ENCODE measurements at regions not wholly inside any gene's neighbourhood (a gene's known extent, or its start where the extent isn't known, plus 50 kb on each side); places are given as distances from the start of the nearest gene placed in this dataset.
"Not testable (repeated sequence)": the region's sequence is repeated elsewhere in the genome, so short reads cannot be mapped to it uniquely, and the experiment has no call there.

- Mint-ChIP-seq H3K4me1 (no peaks in the 10 kb centered on the region), H3K27me3 (no peaks in the 10 kb centered on the region), H3K27ac (no peak overlapping the region), H3K4me3 (no peak overlapping the region), H3K36me3 (no peaks in the 10 kb centered on the region), H3K9me3 (peaks cover 0 to 3% (median 0%) of the 10 kb centered on the region in 7 donors)
- ATAC-seq (ENCODE audit: low read depth in 2 of 2), result no peak
- DNase-seq, result no peak
Measured at GRCh38 chr21:38622827-38623209, 124.5 kb upstream of the ERG start.

DNA sequence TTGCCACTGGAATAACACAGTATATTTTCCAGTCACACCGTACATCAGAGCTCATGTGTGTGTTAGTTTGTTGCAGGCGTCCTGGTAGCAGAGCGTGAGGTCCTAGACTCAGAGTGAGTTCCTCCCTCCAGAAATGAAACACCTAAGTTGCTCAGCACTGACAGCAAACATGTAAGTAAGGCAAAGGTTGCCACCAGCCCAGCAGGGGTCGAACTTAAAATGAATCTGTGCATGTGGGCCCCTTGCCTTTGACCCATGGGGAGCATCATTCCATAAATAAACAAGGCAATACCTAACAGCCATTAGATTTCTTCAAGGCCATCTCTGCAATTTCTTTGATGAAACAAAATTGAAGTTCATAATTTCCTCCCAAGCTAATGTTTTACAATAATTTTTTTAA lies 125.3 kb upstream of the ERG start:
- ATAC-seq (ENCODE audit: low read depth in 2 of 2) (no peak), DNase-seq (no peak)
- no peaks in the 10 kb centered on the region for H3K4me1 Mint-ChIP-seq
- no peak overlapping the region for H3K27ac Mint-ChIP-seq
- no peaks in the 10 kb centered on the region for H3K36me3 Mint-ChIP-seq
- no peak overlapping the region for H3K4me3 Mint-ChIP-seq
- H3K27me3 Mint-ChIP-seq, result no peaks in the 10 kb centered on the region
- peaks cover 0 to 3% (median 0%) of the 10 kb centered on the region in 7 donors for H3K9me3 Mint-ChIP-seq

- Mint-ChIP-seq H3K27ac (no peak overlapping the region), H3K4me3 (no peak overlapping the region), H3K36me3 (no peaks in the 10 kb centered on the region), H3K4me1 (no peaks in the 10 kb centered on the region), H3K27me3 (no peaks in the 10 kb centered on the region), H3K9me3 (peaks cover 2 to 13% (median 6%) of the 10 kb centered on the region in 7 donors)
- no peak for DNase-seq
- ATAC-seq (ENCODE audit: low read depth in 2 of 2), result no peak
Measured at GRCh38 chr21:38625000-38625399, 126.7 kb upstream of the ERG start.

GRCh38 chr21:38626306-38626705 lies 128.0 kb upstream of the ERG start:
- H3K4me3 Mint-ChIP-seq, result no peak overlapping the region
- H3K9me3 Mint-ChIP-seq, result peaks cover 3 to 23% (median 9%) of the 10 kb centered on the region in 7 donors
- H3K27me3 Mint-ChIP-seq, result no peaks in the 10 kb centered on the region
- H3K27ac Mint-ChIP-seq, result no peak overlapping the region
- no peaks in the 10 kb centered on the region for H3K36me3 Mint-ChIP-seq
- no peaks in the 10 kb centered on the region for H3K4me1 Mint-ChIP-seq
- no peak for ATAC-seq (ENCODE audit: low read depth in 2 of 2)
- no peak for DNase-seq

DNA sequence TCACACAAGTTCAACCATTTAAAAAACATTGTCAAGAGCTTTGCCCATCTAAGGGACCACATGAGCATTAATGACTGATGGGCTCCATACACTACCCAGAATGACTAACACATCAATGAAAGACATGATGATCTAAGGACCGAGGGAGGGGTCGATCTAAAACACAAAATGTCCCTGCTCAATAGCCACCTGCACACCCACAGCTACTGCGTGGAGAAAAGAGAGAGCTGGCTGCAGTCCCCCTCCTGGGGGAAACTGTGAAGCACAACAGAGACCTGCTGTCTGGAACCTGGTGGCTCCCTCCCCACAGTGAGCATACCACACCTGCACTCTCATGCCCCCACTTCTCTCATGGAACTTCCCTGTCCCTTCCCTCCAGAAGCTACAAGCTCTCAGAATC lies 130.1 kb upstream of the ERG start:
- H3K27ac Mint-ChIP-seq, result no peak overlapping the region
- ATAC-seq (ENCODE audit: low read depth in 2 of 2) (no peak), DNase-seq (no peak)
- H3K36me3 Mint-ChIP-seq, result peaks cover 0 to 8% of the 10 kb centered on the region in 2 donors
- peaks cover 3 to 38% (median 9%) of the 10 kb centered on the region in 7 donors for H3K9me3 Mint-ChIP-seq
- H3K27me3 Mint-ChIP-seq, result no peaks in the 10 kb centered on the region
- H3K4me3 Mint-ChIP-seq, result peak overlapping the region in 2 of 8 donors; percentile 6 to 17
- no peaks in the 10 kb centered on the region for H3K4me1 Mint-ChIP-seq

- H3K4me1 Mint-ChIP-seq, result no peaks in the 10 kb centered on the region
- H3K36me3 Mint-ChIP-seq, result peaks cover 0 to 8% of the 10 kb centered on the region in 2 donors
- no peak for ATAC-seq (ENCODE audit: low read depth in 2 of 2)
- H3K27me3 Mint-ChIP-seq, result no peaks in the 10 kb centered on the region
- no peak overlapping the region for H3K4me3 Mint-ChIP-seq
- DNase-seq, result no peak
- peaks cover 10 to 52% (median 14%) of the 10 kb centered on the region in 7 donors for H3K9me3 Mint-ChIP-seq
- no peak overlapping the region for H3K27ac Mint-ChIP-seq
Measured at GRCh38 chr21:38631206-38631605, 132.9 kb upstream of the ERG start.

DNA sequence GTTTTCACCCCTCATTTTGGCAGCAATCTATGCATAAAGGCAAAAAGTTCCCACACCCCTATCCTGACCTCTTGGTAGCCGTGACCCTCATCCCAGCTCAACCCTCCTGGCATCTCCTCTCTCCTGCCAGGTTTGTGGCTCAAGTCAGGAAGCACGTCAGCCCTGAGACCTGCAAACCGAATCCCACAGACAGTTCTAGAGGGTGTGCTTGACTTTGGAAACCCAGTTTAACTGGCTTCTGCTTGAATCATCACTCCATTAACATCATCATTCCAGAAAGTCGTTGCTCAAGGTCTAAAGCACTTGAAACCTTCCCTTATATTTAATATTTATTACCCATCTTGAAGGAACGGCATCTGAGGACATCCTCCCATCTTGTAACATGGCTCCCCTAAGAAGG lies 133.4 kb upstream of the ERG start:
- no peak for DNase-seq
- Mint-ChIP-seq H3K9me3 (peaks cover 10 to 57% (median 14%) of the 10 kb centered on the region in 7 donors), H3K27me3 (no peaks in the 10 kb centered on the region), H3K4me1 (no peaks in the 10 kb centered on the region), H3K36me3 (peaks cover 0 to 8% of the 10 kb centered on the region in 2 donors), H3K27ac (no peak overlapping the region), H3K4me3 (no peak overlapping the region)
- no peak for ATAC-seq (ENCODE audit: low read depth in 2 of 2)

DNA sequence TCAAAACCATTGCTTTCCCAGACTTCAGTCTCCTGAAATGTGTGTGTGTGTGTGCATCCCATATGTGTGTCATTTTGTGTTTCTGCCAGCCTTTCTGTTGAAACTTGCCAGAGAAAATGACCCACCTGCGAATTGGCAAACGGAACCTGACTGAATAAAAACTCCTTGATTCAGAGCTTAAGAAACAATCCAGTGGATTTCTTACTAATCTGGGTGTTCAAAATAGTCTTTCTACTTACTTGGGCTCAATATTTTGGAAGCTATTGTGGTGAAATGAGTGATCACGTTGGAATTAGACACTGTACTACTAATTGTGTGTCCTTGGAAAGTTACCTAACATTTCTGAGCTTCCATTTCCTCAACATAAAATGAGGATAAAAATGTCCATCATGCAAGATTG lies 138.9 kb upstream of the ERG start:
- Mint-ChIP-seq H3K4me3 (no peak overlapping the region), H3K9me3 (peaks cover 4 to 42% (median 16%) of the 10 kb centered on the region in 7 donors), H3K27ac (no peak overlapping the region), H3K36me3 (peaks cover 0 to 16% of the 10 kb centered on the region in 2 donors), H3K4me1 (peaks cover 8 to 18% (median 17%) of the 10 kb centered on the region in 3 donors), H3K27me3 (no peaks in the 10 kb centered on the region)
- ATAC-seq (ENCODE audit: low read depth in 2 of 2), result no peak
- DNase-seq, result no peak

DNA sequence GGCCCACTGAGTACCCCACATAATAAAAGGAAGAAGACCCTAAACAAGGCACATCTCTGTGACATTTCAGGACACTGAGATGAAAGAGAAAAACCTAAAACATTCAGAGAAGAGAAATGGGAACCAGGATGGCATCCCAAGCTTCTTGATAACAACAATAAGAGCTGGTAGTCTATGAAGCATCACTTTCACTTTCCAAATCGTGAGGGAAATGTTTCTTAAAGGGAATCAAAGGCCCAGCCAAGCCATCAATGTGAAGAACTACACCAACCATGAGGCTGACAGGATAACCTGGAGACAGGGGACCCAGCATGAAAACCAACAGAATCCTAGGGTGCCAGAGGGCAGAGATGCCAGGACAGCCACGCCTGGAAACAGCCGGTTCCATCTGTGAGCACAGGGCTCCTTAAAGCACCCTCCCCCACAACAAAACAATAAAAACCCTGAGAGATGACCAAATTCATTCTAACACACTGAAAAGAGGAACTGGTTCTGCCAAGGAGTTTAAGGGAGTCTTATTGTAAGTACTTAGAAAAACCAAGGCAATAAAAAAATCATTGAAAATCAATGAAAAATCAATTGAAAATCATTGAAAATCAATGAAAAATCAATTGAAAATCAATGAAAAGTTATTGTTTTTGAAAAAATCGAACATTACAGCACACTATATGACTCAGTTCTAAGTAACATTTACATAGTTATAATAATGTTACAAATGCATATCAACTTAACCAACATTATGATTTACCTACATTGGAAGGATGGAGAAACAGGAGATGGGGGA lies 141.5 kb upstream of the ERG start:
- no peaks in the 10 kb centered on the region for H3K27me3 Mint-ChIP-seq
- peak overlapping the region in 7 of 8 donors; percentile 6 to 64 (median 36) for H3K4me3 Mint-ChIP-seq
- ATAC-seq (ENCODE audit: low read depth in 2 of 2) (no peak), DNase-seq (no peak)
- H3K36me3 Mint-ChIP-seq, result peaks cover 0 to 9% of the 10 kb centered on the region in 2 donors
- peaks cover 4 to 32% (median 12%) of the 10 kb centered on the region in 7 donors for H3K9me3 Mint-ChIP-seq
- H3K4me1 Mint-ChIP-seq, result peaks cover 8 to 18% (median 17%) of the 10 kb centered on the region in 3 donors
- peak overlapping the region in 3 of 6 donors; percentile 41 to 56 (median 43) for H3K27ac Mint-ChIP-seq

DNA sequence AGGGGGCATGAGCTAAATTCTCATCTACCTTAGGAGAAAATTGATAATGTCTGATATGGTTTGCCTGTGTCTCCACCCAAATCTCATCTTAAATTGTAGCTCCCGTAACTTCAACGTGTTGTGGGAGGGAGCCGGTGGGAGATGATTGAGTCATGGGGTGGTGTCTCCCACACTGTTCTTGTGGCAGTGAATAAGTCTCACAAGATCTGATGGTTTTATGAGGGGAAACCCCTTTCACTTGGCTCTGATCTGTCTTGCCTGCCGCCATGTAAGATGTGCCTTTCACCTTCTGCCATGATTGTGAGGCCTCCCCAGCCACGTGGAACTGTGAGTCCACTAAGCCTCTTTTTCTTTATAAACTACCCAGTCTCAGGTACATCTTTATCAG lies 142.1 kb upstream of the ERG start:
- H3K36me3 Mint-ChIP-seq; H3K27me3 Mint-ChIP-seq; DNase-seq; ATAC-seq (ENCODE audit: low read depth in 2 of 2): not testable (repeated sequence)
- Mint-ChIP-seq H3K4me1 (peaks cover 8 to 18% (median 17%) of the 10 kb centered on the region in 3 donors), H3K4me3 (peak overlapping the region in 1 of 8 donors; percentile 54), H3K27ac (peak overlapping the region in 2 of 6 donors; percentile 10 to 12), H3K9me3 (peaks cover 4 to 26% (median 12%) of the 10 kb centered on the region in 7 donors)

DNA sequence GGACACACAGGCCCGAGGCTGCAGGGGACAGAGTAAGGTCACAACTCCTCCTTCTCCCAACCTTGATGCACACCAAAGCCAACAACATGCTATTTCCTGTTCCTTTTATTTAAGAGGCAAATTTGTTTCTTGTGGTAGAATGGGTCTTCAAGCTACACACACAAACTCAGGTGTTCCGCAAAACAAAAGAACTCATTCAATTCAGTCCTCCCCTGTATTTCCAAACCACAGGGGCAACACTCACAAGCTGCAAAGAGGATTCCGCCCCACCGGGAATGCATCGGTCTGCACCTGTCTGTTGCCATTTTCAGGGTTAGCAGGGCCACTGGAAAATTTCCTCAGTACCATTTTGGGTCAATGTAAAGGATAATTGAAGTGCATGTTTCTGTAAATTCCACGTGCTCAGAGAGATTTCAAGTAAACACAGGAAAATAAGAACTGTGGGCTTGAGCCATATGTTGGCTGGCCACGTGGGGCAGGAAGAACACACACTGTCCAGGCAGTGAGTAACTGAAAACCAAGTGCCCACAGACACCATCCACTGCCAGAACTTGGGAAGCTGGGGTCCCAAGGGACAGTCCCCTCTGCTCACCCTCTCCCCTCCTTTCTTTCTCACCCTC lies 145.2 kb upstream of the ERG start:
- Mint-ChIP-seq H3K9me3 (peaks cover 0 to 13% (median 7%) of the 10 kb centered on the region in 7 donors), H3K27me3 (peaks cover 0 to 4% (median 3%) of the 10 kb centered on the region in 3 donors), H3K4me1 (peaks cover 8 to 17% (median 14%) of the 10 kb centered on the region in 3 donors), H3K27ac (peak overlapping the region in 1 of 6 donors; percentile 75), H3K36me3 (peaks cover 0 to 9% of the 10 kb centered on the region in 2 donors), H3K4me3 (no peak overlapping the region)
- DNase-seq, result no peak
- no peak for ATAC-seq (ENCODE audit: low read depth in 2 of 2)

DNA sequence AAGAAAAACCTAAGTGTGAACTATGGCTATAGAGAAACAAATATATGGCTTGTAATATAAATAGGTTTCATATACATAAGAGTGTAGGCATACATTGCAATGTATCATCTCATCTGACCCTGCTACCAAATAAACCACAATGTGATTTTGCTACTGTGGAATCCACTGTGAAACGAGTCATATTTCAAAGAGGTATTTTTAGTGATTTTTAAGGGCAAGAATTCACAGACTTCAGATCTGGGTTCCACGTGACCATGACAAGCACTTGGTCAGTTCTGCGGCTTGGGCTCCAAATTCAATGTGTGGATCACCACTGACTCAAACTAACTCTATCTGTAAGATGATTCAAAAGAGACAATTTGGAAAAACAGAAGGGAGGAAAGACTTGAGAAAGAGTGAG lies 147.0 kb upstream of the ERG start:
- Mint-ChIP-seq H3K4me3 (no peak overlapping the region), H3K9me3 (peaks cover 0 to 9% (median 6%) of the 10 kb centered on the region in 7 donors), H3K27me3 (peaks cover 0 to 6% (median 4%) of the 10 kb centered on the region in 3 donors), H3K4me1 (peaks cover 0 to 4% (median 0%) of the 10 kb centered on the region in 3 donors), H3K36me3 (peaks cover 0 to 4% of the 10 kb centered on the region in 2 donors), H3K27ac (no peak overlapping the region)
- DNase-seq, result no peak
- no peak for ATAC-seq (ENCODE audit: low read depth in 2 of 2)

GRCh38 chr21:38646213-38646837 lies 148.0 kb upstream of the ERG start:
- Mint-ChIP-seq H3K4me1 (no peaks in the 10 kb centered on the region), H3K36me3 (no peaks in the 10 kb centered on the region), H3K9me3 (peaks cover 0 to 3% (median 0%) of the 10 kb centered on the region in 7 donors), H3K4me3 (no peak overlapping the region), H3K27ac (no peak overlapping the region), H3K27me3 (peaks cover 0 to 6% (median 4%) of the 10 kb centered on the region in 3 donors)
- no peak for DNase-seq
- ATAC-seq (ENCODE audit: low read depth in 2 of 2), result no peak

All from naive B cell (primary cell).